CD4-positive, alpha-beta T cell treated with Interleukin-1 beta for 1 hour (primary cell): ENCODE measurements at regions not wholly inside any gene's neighbourhood (a gene's known extent, or its start where the extent isn't known, plus 50 kb on each side); places are given as distances from the start of the nearest gene placed in this dataset.
A peak's percentile ranks its signal among the peaks of the same experiment; 100 is the strongest.
"Not testable (repeated sequence)": the region's sequence is repeated elsewhere in the genome, so short reads cannot be mapped to it uniquely, and the experiment has no call there.

Experiments
- DNase-seq, 2 donors: peaks; one replicate each; pipeline ENCODE4 v3.0.0-alpha.2; 2020 to 2022

- DNase-seq: no peak
Measured at GRCh38 chr22:46026899-46027210, 49.9 kb upstream of the WNT7B start.

GRCh38 chr22:46027211-46028105 lies 50.5 kb upstream of the WNT7B start:
- peak in 1 of 2 donors; percentile 12 for DNase-seq

- DNase-seq: no peak
Measured at GRCh38 chr22:46028106-46028991, 51.4 kb upstream of the WNT7B start.

GRCh38 chr22:46029036-46029435 lies 52.1 kb upstream of the WNT7B start:
- no peak for DNase-seq

GRCh38 chr22:46029574-46030200 lies 52.7 kb upstream of the WNT7B start:
- DNase-seq: no peak

DNA sequence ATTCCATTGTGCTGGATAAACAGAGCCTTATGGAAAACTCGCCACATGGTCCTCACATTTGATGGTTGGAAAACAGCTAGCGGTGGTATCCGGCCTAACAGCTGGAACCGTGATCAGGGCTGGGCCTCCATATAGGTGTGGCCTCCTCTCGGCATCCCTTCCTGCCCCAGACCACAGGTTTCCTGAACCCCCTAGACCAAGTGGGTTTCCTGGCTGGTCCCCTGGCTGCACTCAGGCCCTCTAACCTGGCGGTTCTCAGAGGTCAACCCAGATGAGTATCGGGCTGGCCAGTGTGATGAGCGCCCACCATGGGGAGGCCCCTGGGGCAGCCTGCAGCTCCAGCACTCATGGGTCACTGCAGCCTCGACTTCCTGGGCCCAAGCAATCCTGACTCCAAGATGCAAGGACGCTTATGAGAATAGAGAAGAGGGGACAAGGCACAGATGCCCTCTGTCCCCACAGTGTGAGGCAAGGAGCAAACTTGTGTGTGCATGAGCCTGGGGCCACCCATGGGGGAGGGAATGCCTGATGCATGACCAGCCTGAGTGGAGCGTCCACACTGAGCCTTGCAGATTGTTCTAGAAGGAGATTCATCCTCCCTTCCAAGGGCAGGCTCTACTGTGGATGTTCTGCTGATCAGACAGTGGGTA lies 53.4 kb upstream of the WNT7B start:
- DNase-seq: no peak

- no peak for DNase-seq
Measured at GRCh38 chr22:46031066-46031465, 54.1 kb upstream of the WNT7B start.

DNA sequence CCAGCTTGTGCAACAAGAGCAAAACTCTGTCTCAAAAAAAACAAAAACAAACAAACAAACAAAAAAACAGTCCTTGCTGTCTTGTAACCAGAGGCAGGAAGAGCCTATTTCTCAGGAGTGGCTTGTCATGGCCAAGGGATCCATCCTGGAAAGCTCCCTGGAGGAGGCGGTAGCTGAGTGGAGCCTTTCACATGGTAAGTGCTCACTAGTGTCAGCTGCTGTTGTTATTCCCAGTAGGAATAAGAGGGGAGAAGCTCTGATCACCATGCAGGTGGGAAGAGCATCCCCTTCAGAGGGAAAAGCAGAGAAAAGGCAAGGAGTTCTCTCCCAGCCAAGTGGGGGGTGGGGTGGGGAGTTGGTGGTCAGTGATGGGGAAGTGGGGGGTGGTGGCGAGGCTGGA lies 54.6 kb upstream of the WNT7B start:
- no peak for DNase-seq

DNA sequence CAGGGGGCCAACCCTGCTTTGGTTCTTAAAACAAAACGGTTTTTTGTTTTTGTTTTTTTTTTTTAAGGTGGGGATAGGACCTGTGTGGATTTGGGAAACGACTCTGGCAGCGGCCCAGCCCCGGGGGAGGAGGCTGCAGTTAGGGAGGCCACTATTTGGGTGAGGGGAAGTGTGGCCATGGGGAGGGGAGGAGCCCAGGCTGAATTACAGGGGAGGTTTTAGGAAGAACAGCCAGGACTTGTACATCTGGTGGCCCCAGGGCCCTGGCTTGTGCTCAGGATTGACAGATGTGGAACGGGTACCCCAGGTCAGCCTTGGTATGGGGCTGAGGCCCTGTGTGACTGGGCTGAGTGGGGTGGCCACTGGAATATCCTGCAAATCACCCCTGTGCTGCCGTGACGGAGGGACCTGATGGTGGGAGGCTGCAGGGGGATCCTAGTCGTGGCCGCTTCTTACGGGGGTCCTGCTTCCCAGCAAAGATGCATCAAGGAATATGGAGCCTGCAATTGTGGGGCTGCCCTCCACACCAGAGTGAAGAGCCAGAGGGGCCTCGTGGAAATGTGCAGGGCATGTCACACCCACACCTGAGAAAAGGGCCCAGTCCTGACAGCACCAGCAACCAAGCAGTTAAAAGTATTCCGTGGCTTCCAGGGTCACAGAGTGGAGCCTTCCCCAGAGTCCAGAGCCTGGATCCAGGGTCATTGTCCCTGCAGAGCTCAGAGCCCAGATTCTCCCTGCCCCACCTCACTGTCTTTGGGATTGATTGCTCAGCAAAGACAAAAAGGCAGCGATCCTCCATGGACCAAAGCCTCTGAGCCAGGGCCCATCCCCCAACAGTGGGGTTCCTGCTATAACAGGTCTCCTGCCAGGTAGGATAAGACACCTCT lies 55.2 kb upstream of the WNT7B start:
- no peak for DNase-seq

- DNase-seq: no peak
Measured at GRCh38 chr22:46033256-46034200, 56.6 kb upstream of the WNT7B start.

- DNase-seq: not testable (repeated sequence)
Measured at GRCh38 chr22:46034480-46034879, 57.5 kb upstream of the WNT7B start.

DNA sequence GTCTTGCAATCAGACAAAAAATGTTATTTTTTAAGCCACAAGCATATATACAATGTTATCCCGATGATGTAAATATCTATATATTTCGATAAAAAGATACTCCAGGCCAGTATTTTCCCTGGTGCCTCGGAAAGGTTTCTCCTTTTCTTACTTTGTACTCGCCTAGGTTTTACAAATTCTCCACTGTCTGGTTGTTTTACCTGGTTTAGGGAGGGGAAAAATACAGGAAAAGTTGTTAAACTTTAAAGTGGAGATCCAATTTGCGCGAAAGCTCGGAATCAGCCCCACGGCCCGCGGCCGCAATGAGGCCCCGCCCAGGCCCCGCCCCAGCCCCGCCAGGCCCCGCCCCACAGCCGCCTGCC lies 58.4 kb upstream of the WNT7B start:
- DNase-seq: no peak

GRCh38 chr22:46035742-46036557 lies 59.0 kb upstream of the WNT7B start:
- peak; percentile 100 for DNase-seq

DNA sequence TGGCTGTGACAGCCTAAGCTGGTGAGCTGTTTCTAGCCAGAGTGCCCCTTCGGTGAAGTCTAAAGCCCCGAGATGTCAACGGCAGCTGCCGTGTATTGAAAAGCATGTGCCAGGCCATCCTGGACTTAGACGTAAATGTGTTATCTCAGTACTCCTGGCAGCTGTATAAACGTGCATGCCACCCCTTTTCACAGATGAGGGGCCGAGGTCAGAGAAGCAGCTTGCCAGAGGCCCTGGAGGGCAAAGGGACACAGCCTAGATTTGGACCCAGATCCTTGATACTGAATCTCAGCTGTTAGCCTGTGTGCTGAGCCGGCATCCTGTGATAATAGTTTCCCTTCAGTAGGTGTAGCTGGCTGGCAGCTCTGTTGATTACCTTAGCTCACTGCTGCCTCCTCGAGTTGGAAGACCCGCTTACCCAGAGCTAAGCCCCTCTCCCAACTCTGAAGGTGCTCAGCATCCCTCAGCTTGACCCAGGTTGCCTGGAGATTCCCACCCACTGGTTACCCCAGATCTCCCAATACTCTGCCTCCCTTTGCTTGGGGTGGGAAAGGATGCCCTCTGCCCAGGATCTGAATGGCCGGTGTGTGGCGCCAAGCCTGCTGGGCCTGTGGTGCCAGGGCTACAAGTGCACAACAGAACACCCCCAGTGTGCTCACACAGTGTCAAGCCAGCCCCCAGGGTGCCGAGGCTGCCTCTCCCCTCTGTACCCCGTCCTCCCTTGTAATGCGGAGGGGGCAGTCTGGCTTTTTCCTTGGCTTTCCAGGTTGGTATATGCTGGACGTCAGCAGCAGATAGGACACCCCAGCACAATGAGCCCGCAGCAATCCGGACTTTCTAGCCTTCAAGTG lies 59.8 kb upstream of the WNT7B start:
- peak; percentile 63 to 68 for DNase-seq

DNA sequence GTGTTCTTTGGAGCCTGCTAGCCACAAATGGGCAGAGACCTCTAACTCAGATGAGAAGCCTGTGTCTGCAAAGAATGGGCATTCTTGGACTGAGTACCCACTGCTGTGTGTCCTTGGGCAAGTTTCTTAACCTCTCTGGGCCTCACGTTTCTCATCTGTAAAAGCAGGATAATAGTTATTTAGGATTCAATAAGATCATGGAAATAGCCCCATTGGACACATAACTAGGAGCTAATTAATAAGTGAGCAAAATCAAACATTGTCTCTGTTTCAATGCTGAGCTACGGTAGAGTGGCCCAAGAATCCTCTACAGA lies 61.2 kb upstream of the WNT7B start:
- no peak for DNase-seq

DNA sequence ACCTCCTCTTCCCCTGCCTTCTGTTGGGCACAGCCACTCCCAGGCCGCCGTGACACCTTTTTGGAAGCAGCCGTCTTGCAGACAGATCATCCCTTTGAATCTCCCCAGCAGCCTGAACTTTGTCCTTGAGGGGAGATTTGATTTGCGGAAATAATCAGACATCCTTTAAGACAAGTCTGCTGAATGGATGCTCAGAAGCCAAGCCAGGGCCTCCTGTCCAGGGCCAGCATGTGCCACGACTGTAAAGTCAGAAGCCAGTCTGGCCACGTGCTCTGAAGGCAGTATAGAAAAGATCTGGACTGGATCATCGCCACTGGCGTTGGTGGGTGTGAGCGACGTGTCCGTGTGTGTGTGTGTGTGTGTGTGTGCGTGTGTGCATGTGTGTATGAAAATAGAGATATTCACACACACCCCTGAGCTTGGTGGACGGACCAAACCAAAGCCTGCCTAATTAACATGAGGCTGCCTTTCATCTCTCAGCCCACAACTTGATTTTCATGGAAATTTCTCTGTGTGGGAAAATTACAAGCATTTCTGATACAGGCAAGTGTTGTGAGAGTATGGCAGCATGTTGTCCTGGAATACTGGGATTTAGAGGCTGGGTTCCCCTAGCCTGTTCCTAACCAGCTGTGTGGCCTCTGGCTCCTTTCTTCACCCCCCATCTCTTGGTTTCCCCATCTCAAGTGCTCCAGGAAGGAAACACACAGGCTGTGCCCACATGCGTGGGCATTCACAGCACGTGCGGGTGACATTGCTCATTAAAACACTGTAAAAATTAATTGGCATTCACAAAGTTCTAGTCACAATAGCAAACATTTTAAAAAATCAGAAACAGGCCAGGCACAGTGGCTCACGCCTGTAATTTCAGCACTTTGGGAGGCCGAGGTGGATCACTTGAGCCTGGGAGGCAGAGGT lies 61.8 kb upstream of the WNT7B start:
- no peak for DNase-seq

GRCh38 chr22:46039535-46039934 lies 62.6 kb upstream of the WNT7B start:
- DNase-seq: no peak
